H9 (cell line): ENCODE measurements at regions not wholly inside any gene's neighbourhood (a gene's known extent, or its start where the extent isn't known, plus 50 kb on each side); places are given as distances from the start of the nearest gene placed in this dataset.

Source experiments
- DNase-seq: peaks from one replicate; pipeline ENCODE4 v3.0.0-alpha.2; 2017
- H2AFZ ChIP-seq: one replicate; pipeline ENCODE4 v1.6.1; 2013; ENCODE audit warnings: mild to moderate bottlenecking, low read length, control low read depth, moderate library complexity
- H2AK5ac ChIP-seq: 2 replicates; pipeline ENCODE4 v1.6.1; 2013; ENCODE audit warnings: low read length, control low read depth, mixed read lengths; ENCODE audit not compliant: insufficient read length
- H2BK120ac ChIP-seq: one replicate; pipeline ENCODE4 v1.6.1; 2013; ENCODE audit warnings: low read depth, mild to moderate bottlenecking, low read length, control low read depth, inconsistent platforms; ENCODE audit not compliant: poor library complexity, severe bottlenecking
- H2BK12ac ChIP-seq: 2 replicates; pipeline ENCODE4 v1.6.1; 2013; ENCODE audit warnings: low read length, control low read depth, mixed read lengths, low read depth; ENCODE audit not compliant: insufficient read length
- H2BK15ac ChIP-seq: 2 replicates; pipeline ENCODE4 v1.6.1; 2013; ENCODE audit warnings: low read depth, low read length, control low read depth
- H2BK20ac ChIP-seq: one replicate; pipeline ENCODE4 v1.6.1; 2013; ENCODE audit warnings: low read depth, mild to moderate bottlenecking, low read length, control low read depth, inconsistent platforms; ENCODE audit not compliant: poor library complexity, severe bottlenecking
- H2BK5ac ChIP-seq: 2 replicates; pipeline ENCODE4 v1.6.1; 2013; ENCODE audit warnings: low read length, control low read depth, mixed read lengths; ENCODE audit not compliant: insufficient read length
- H3K14ac ChIP-seq: 2 replicates; pipeline ENCODE4 v1.6.1; 2013; ENCODE audit warnings: low read length, control low read depth; ENCODE audit not compliant: insufficient read depth
- H3K18ac ChIP-seq: 2 replicates; pipeline ENCODE4 v1.6.1; 2013; ENCODE audit warnings: low read depth, mild to moderate bottlenecking, mixed read lengths, low read length, control low read depth; ENCODE audit not compliant: insufficient read length
- H3K23ac ChIP-seq: 2 replicates; pipeline ENCODE4 v1.6.1; 2013; ENCODE audit warnings: low read length, control low read depth, mixed read lengths, low read depth; ENCODE audit not compliant: insufficient read length
- H3K23me2 ChIP-seq: 2 replicates; pipeline ENCODE4 v1.6.1; 2013; ENCODE audit warnings: low read depth, mild to moderate bottlenecking, mixed read lengths, low read length, control low read depth; ENCODE audit not compliant: insufficient read length, poor library complexity, severe bottlenecking
- H3K27ac ChIP-seq: 2 replicates; pipeline ENCODE4 v1.5.1; 2013; ENCODE audit warnings: low read length, control low read depth, mixed read lengths, low read depth; ENCODE audit not compliant: insufficient read length
- H3K27me3 ChIP-seq: 2 replicates; pipeline ENCODE4 v1.6.1; 2013; ENCODE audit warnings: low read length, control low read depth, inconsistent platforms; ENCODE audit not compliant: insufficient read depth
- H3K4ac ChIP-seq: 2 replicates; pipeline ENCODE4 v1.6.1; 2013; ENCODE audit warnings: low read depth, mild to moderate bottlenecking, control low read depth, inconsistent platforms, low read length, moderate library complexity
- H3K4me1 ChIP-seq: 2 replicates; pipeline ENCODE4 v1.6.1; 2013; ENCODE audit warnings: low read length, control low read depth, inconsistent platforms; ENCODE audit not compliant: insufficient read depth
- H3K4me2 ChIP-seq: 2 replicates; pipeline ENCODE4 v1.6.1; 2013; ENCODE audit warnings: low read length, control low read depth, mixed read lengths; ENCODE audit not compliant: insufficient read length, insufficient read depth
- H3K56ac ChIP-seq: 2 replicates; pipeline ENCODE4 v1.6.1; 2013; ENCODE audit warnings: low read depth, mild to moderate bottlenecking, mixed read lengths, low read length, control low read depth; ENCODE audit not compliant: insufficient read length
- H3K79me1 ChIP-seq: 2 replicates; pipeline ENCODE4 v1.6.1; 2013; ENCODE audit warnings: low read depth, mild to moderate bottlenecking, moderate library complexity, low read length, control low read depth, inconsistent platforms; ENCODE audit not compliant: insufficient read depth, poor library complexity, severe bottlenecking
- H3K79me2 ChIP-seq: 2 replicates; pipeline ENCODE4 v1.6.1; 2013; ENCODE audit warnings: low read length, control low read depth, inconsistent platforms; ENCODE audit not compliant: insufficient read depth
- H3K9ac ChIP-seq: 2 replicates; pipeline ENCODE4 v1.6.1; 2013; ENCODE audit warnings: low read length, control low read depth, mixed read lengths; ENCODE audit not compliant: insufficient read length; ENCODE audit errors: extremely low read depth
- H3K9me3 ChIP-seq: one replicate; pipeline ENCODE4 v1.6.1; 2013; ENCODE audit warnings: low read depth, low read length, inconsistent platforms; ENCODE audit not compliant: control insufficient read depth
- H3T11ph ChIP-seq: one replicate; pipeline ENCODE4 v1.6.1; 2013; ENCODE audit warnings: mild to moderate bottlenecking, low read length, control low read depth, inconsistent platforms
- H4K20me1 ChIP-seq: one replicate; pipeline ENCODE4 v1.6.1; 2013; ENCODE audit not compliant: control insufficient read depth, insufficient read length, insufficient read depth
- H4K5ac ChIP-seq: 2 replicates; pipeline ENCODE4 v1.6.1; 2013; ENCODE audit warnings: low read depth, mild to moderate bottlenecking, mixed read lengths, low read length, control low read depth; ENCODE audit not compliant: insufficient read length
- H4K8ac ChIP-seq: replicated peaks from 2 replicates; pipeline ENCODE4 v1.6.1; 2013; ENCODE audit warnings: low read length, control low read depth, mixed read lengths, low read depth; ENCODE audit not compliant: insufficient read length
- H4K91ac ChIP-seq: 2 replicates; pipeline ENCODE4 v1.6.1; 2013; ENCODE audit warnings: low read depth, mild to moderate bottlenecking, moderate library complexity, mixed read lengths, low read length, control low read depth; ENCODE audit not compliant: insufficient read length
- H3K27ac Mint-ChIP-seq, 3 experiments: 2 replicates in 2 of 3; 3 replicates in 1 of 3; pipeline ENCODE4 v1.8.0; 2020 to 2021; ENCODE audit warnings: mixed read lengths in 3 of 3, mild to moderate bottlenecking in 1 of 3, moderate library complexity in 1 of 3
- H3K27me3 Mint-ChIP-seq: 2 replicates; pipeline ENCODE4 v1.8.0; 2021; ENCODE audit warnings: low read depth, mild to moderate bottlenecking, moderate library complexity, mixed read lengths
- H3K36me3 Mint-ChIP-seq, 3 experiments: 2 replicates in 2 of 3; 3 replicates in 1 of 3; pipeline ENCODE4 v1.8.0; 2020 to 2021; ENCODE audit warnings: low read depth in 3 of 3, mixed read lengths in 3 of 3; ENCODE audit not compliant: insufficient read depth in 1 of 3
- H3K4me1 Mint-ChIP-seq, 2 experiments: 2 replicates each; pipeline ENCODE4 v1.8.0; 2020; ENCODE audit warnings: mixed read lengths in 2 of 2
- H3K4me3 Mint-ChIP-seq, 2 experiments: 2 replicates in 1 of 2; 3 replicates in 1 of 2; pipeline ENCODE4 v1.8.0; 2020 to 2021; ENCODE audit warnings: mild to moderate bottlenecking in 2 of 2, mixed read lengths in 2 of 2, moderate library complexity in 1 of 2
- H3K9me3 Mint-ChIP-seq, 2 experiments: 2 replicates in 1 of 2; 3 replicates in 1 of 2; pipeline ENCODE4 v1.8.0; 2020; ENCODE audit warnings: mild to moderate bottlenecking in 2 of 2, mixed read lengths in 2 of 2, moderate library complexity in 1 of 2
- CTCF ChIP-seq: fragments of 200-600 bp; sonication (generic); conservative IDR thresholded peaks from 3 replicates; pipeline ENCODE4 v1.8.0; 2021; ENCODE audit warnings: antibody characterized with exemption, mild to moderate bottlenecking
- WGBS: extraction: QIAGEN DNeasy Blood & Tissue Kit; methylation state at CpG from one replicate; pipeline ENCODE4 v1.1.7; 2013; ENCODE audit warnings: missing lambda C conversion rate, low lambda C conversion rate, mixed read lengths; ENCODE audit not compliant: insufficient read length; ENCODE audit errors: extremely low coverage; 5-methylcytosine and 5-hydroxymethylcytosine counted together

- no peak overlapping the region for H3K23ac ChIP-seq
- H3K9ac ChIP-seq, result no peak overlapping the region
- no peak overlapping the region for H4K5ac ChIP-seq
- H4K20me1 ChIP-seq, result no peaks in the 10 kb centered on the region
- H3K27ac ChIP-seq, result no peak overlapping the region
- no peak overlapping the region for H2BK20ac ChIP-seq
- Mint-ChIP-seq H3K27ac (peak overlapping the region; percentile 10 to 75 (median 62); a peak in 3 of 7 replicates), H3K9me3 (no peaks in the 10 kb centered on the region), H3K27me3 (no peaks in the 10 kb centered on the region), H3K4me1 (peaks cover 0 to 5% of the 10 kb centered on the region in 2 experiments; a peak in 2 of 4 replicates), H3K4me3 (no peak overlapping the region), H3K36me3 (no peaks in the 10 kb centered on the region)
- H2BK15ac ChIP-seq, result no peak overlapping the region
- no peak overlapping the region for H2BK120ac ChIP-seq
- no peak overlapping the region for H4K91ac ChIP-seq
- no peak overlapping the region for H3K4ac ChIP-seq
- H3K14ac ChIP-seq, result no peak overlapping the region; the same call in 1 of the 2 replicates
- H2AK5ac ChIP-seq, result no peak overlapping the region
- no peaks in the 10 kb centered on the region for H3K79me1 ChIP-seq
- no peak for TF ChIP-seq CTCF
- no peak overlapping the region for H2BK12ac ChIP-seq
- H3K18ac ChIP-seq, result no peak overlapping the region
- no peak overlapping the region for H3K4me2 ChIP-seq
- H3K56ac ChIP-seq, result no peak overlapping the region
- no peak overlapping the region for H4K8ac ChIP-seq
- H2AFZ ChIP-seq, result no peak overlapping the region
- no CpG with 5 or more reads among the region's 5 CpGs for WGBS
- no peaks in the 10 kb centered on the region for H3K23me2 ChIP-seq
- no peaks in the 10 kb centered on the region; the same call in 1 of the 2 replicates for H3K4me1 ChIP-seq
- no peaks in the 10 kb centered on the region for H3K27me3 ChIP-seq
- no peaks in the 10 kb centered on the region for H3K9me3 ChIP-seq
- no peak overlapping the region for H2BK5ac ChIP-seq
- no peaks in the 10 kb centered on the region for H3K79me2 ChIP-seq
- no peak overlapping the region for H3T11ph ChIP-seq
- no peak for DNase-seq
Measured at GRCh38 chr1:239706245-239706892, 320.0 kb downstream of the CHRM3 start.
